ENCODE measurements at regions not wholly inside any gene's neighbourhood (a gene's known extent, or its start where the extent isn't known, plus 50 kb on each side); places are given as distances from the start of the nearest gene placed in this dataset.

DNA sequence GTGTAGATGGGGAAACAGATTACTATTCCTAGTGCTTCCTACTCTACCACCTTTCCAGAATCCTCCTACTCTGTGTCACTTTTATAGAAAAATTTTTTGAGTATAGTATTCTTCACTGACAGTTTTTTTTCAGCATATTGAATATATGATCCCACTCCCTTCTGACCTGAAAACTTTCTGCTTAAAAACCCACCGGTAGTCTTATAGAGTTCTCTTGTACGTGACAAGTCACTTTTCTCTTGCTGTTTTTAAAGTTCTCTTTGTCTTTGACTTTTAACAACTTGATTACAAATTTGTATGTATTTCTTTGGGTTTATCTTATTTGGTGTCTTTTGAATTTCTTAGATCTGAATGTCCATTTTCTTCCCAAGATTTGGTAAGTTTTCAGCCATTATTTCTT lies 133.6 kb upstream of the SLC38A2 start:
- no peak overlapping the region for H3K23ac ChIP-seq (ENCODE audit: low read length in 2 of 2)
- H3K4me1 ChIP-seq (ENCODE audit: control insufficient read depth, insufficient read depth, low read depth, low read length): no peaks in the 10 kb centered on the region
- H4K91ac ChIP-seq (ENCODE audit: low read length): no peak overlapping the region
- 100% methylated on average over 1 of the region's 2 CpGs for WGBS
- no peak for DNase-seq
- no peaks in the 10 kb centered on the region for H3K36me3 ChIP-seq (ENCODE audit: control insufficient read depth in 1 of 2, insufficient read depth in 2 of 2, low read depth in 1 of 2, low read length in 2 of 2)
- no peak overlapping the region for H2BK12ac ChIP-seq (ENCODE audit: low read length in 2 of 2)
- no peak overlapping the region for H2BK15ac ChIP-seq (ENCODE audit: low read depth, poor library complexity, severe bottlenecking)
- no peaks in the 10 kb centered on the region for H3K27me3 ChIP-seq (ENCODE audit: control insufficient read depth in 1 of 2, insufficient read depth in 1 of 2, low read length in 2 of 2)
- H3K14ac ChIP-seq (ENCODE audit: low read length in 2 of 2): no peak overlapping the region
- H3K79me1 ChIP-seq (replicated peaks; ENCODE audit: low read length, poor library complexity, severe bottlenecking): peaks cover 2% of the 10 kb centered on the region
- H2AFZ ChIP-seq (ENCODE audit: low read depth, low read length): no peak overlapping the region
- H3K4me2 ChIP-seq (ENCODE audit: low read length, poor library complexity, severe bottlenecking): no peak overlapping the region
- no peak overlapping the region for H3K4me3 ChIP-seq (ENCODE audit: insufficient read depth in 1 of 2, low read depth in 1 of 2, low read length in 2 of 2)
- no peak overlapping the region for H3K4ac ChIP-seq (ENCODE audit: low read depth in 1 of 2, low read length in 2 of 2)
- peaks cover 35% of the 10 kb centered on the region for H3K9me3 ChIP-seq (ENCODE audit: control insufficient read depth, low read length)
- no peak overlapping the region for H3K27ac ChIP-seq (ENCODE audit: low read length, poor library complexity, severe bottlenecking)
- no peak overlapping the region for H4K8ac ChIP-seq (ENCODE audit: low read length)
- H2AK5ac ChIP-seq (ENCODE audit: low read length, severe bottlenecking): no peak overlapping the region
- no peak overlapping the region for H2BK120ac ChIP-seq (ENCODE audit: low read depth, low read length)
- H3K18ac ChIP-seq (ENCODE audit: low read depth in 1 of 2, low read length in 2 of 2): no peak overlapping the region
- no peak overlapping the region for H2BK5ac ChIP-seq (ENCODE audit: low read depth, low read length, poor library complexity, severe bottlenecking)
- H3K9ac ChIP-seq (ENCODE audit: low read length): no peak overlapping the region

DNA sequence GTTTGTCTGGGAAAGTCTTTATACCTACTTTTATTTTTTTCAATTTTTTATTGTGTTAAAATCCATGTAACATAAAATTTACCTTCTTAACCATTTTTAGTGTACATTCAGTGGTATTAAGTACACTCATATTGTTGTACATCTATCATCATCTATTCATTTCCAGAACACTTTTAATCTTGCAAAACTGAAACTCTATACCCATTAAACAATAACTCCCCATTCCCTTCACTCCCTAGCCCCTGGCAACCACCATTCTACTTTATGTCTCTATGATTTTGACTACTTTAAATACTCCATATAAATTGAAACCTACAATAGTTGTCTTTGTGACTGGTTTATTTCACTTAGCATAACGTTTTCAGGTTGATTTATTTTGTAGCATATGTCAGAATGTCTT lies 131.9 kb upstream of the SLC38A2 start:
- Histone ChIP-seq H2BK120ac (ENCODE audit: low read depth, low read length) (no peak overlapping the region), H3K4ac (ENCODE audit: low read depth in 1 of 2, low read length in 2 of 2) (no peak overlapping the region), H3K36me3 (ENCODE audit: control insufficient read depth in 1 of 2, insufficient read depth in 2 of 2, low read depth in 1 of 2, low read length in 2 of 2) (no peaks in the 10 kb centered on the region), H3K4me3 (ENCODE audit: insufficient read depth in 1 of 2, low read depth in 1 of 2, low read length in 2 of 2) (no peak overlapping the region), H3K27ac (ENCODE audit: low read length, poor library complexity, severe bottlenecking) (no peak overlapping the region), H3K4me1 (ENCODE audit: control insufficient read depth, insufficient read depth, low read depth, low read length) (no peaks in the 10 kb centered on the region), H3K79me1 (replicated peaks; ENCODE audit: low read length, poor library complexity, severe bottlenecking) (no peaks in the 10 kb centered on the region), H3K18ac (ENCODE audit: low read depth in 1 of 2, low read length in 2 of 2) (no peak overlapping the region), H2AFZ (ENCODE audit: low read depth, low read length) (no peak overlapping the region), H3K4me2 (ENCODE audit: low read length, poor library complexity, severe bottlenecking) (no peak overlapping the region), H2BK5ac (ENCODE audit: low read depth, low read length, poor library complexity, severe bottlenecking) (no peak overlapping the region), H3K27me3 (ENCODE audit: control insufficient read depth in 1 of 2, insufficient read depth in 1 of 2, low read length in 2 of 2) (no peaks in the 10 kb centered on the region), H2BK12ac (ENCODE audit: low read length in 2 of 2) (no peak overlapping the region), H4K8ac (ENCODE audit: low read length) (no peak overlapping the region), H3K9ac (ENCODE audit: low read length) (no peak overlapping the region), H3K14ac (ENCODE audit: low read length in 2 of 2) (no peak overlapping the region), H3K23ac (ENCODE audit: low read length in 2 of 2) (no peak overlapping the region), H4K91ac (ENCODE audit: low read length) (no peak overlapping the region), H2AK5ac (ENCODE audit: low read length, severe bottlenecking) (no peak overlapping the region), H3K9me3 (ENCODE audit: control insufficient read depth, low read length) (peaks cover 43% of the 10 kb centered on the region), H2BK15ac (ENCODE audit: low read depth, poor library complexity, severe bottlenecking) (no peak overlapping the region)
- WGBS: no CpG with 5 or more reads among the region's 1 CpG
- no peak for DNase-seq

DNA sequence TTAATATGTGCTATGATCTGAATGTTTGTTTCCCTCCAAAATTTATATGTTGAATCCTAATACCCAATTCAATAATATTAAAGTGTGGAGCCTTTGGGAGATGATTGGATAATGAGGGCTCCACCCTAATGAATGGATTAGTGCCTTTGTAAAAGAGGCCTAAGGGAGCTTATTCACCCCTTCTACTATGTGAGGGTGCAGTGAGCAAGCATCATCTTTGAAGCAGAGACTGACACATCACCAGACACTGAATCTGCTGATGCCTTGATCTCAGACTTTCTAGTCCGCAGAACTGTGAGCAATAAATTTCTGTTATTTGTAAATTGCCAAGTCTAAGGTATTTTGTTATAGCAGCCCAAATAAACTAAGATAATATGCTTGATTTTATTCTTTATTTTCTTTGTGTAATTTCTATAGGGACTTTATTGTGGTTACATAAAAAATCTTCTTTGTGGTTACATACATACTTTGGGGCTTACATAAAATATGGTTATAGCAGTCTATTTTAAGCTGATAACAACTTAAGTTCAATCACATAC lies 131.1 kb upstream of the SLC38A2 start:
- Histone ChIP-seq H3K9ac (ENCODE audit: low read length) (no peak overlapping the region), H3K4me2 (ENCODE audit: low read length, poor library complexity, severe bottlenecking) (no peak overlapping the region), H2BK12ac (ENCODE audit: low read length in 2 of 2) (no peak overlapping the region), H3K27me3 (ENCODE audit: control insufficient read depth in 1 of 2, insufficient read depth in 1 of 2, low read length in 2 of 2) (no peaks in the 10 kb centered on the region), H3K4me3 (ENCODE audit: insufficient read depth in 1 of 2, low read depth in 1 of 2, low read length in 2 of 2) (no peak overlapping the region), H3K9me3 (ENCODE audit: control insufficient read depth, low read length) (peaks cover 43% of the 10 kb centered on the region), H2BK120ac (ENCODE audit: low read depth, low read length) (no peak overlapping the region), H3K18ac (ENCODE audit: low read depth in 1 of 2, low read length in 2 of 2) (no peak overlapping the region), H3K23ac (ENCODE audit: low read length in 2 of 2) (no peak overlapping the region), H4K8ac (ENCODE audit: low read length) (no peak overlapping the region), H3K79me1 (replicated peaks; ENCODE audit: low read length, poor library complexity, severe bottlenecking) (no peaks in the 10 kb centered on the region), H3K14ac (ENCODE audit: low read length in 2 of 2) (no peak overlapping the region), H2AFZ (ENCODE audit: low read depth, low read length) (no peak overlapping the region), H4K91ac (ENCODE audit: low read length) (no peak overlapping the region), H3K27ac (ENCODE audit: low read length, poor library complexity, severe bottlenecking) (no peak overlapping the region), H3K36me3 (ENCODE audit: control insufficient read depth in 1 of 2, insufficient read depth in 2 of 2, low read depth in 1 of 2, low read length in 2 of 2) (no peaks in the 10 kb centered on the region), H3K4me1 (ENCODE audit: control insufficient read depth, insufficient read depth, low read depth, low read length) (no peaks in the 10 kb centered on the region), H2BK5ac (ENCODE audit: low read depth, low read length, poor library complexity, severe bottlenecking) (no peak overlapping the region), H2AK5ac (ENCODE audit: low read length, severe bottlenecking) (no peak overlapping the region), H2BK15ac (ENCODE audit: low read depth, poor library complexity, severe bottlenecking) (no peak overlapping the region), H3K4ac (ENCODE audit: low read depth in 1 of 2, low read length in 2 of 2) (no peak overlapping the region)
- no CpG with 5 or more reads among the region's 1 CpG for WGBS
- no peak for DNase-seq

DNA sequence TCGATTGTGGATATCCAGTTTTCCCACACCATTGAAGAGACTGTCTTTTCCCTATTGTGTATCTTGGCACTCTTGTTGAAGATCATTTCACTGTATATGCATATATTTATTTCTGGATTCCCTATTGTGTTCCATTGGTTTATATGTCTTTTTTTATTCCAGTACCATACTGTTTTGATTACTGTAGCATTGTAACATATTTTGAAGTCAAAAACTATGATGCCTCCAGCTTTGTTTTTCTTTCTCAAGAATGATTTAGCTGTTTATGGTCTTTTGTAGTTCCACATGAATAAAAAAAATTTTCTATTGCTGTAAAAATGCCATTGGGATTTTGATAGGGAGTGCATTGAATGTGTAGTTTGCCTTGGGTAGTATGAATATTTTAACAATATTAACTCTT lies 128.1 kb upstream of the SLC38A2 start:
- H3K4me1 ChIP-seq (ENCODE audit: control insufficient read depth, insufficient read depth, low read depth, low read length): peaks cover 3% of the 10 kb centered on the region
- H3K79me1 ChIP-seq (replicated peaks; ENCODE audit: low read length, poor library complexity, severe bottlenecking): peaks cover 1% of the 10 kb centered on the region
- H3K4me2 ChIP-seq (ENCODE audit: low read length, poor library complexity, severe bottlenecking): no peak overlapping the region
- no peak overlapping the region for H3K4ac ChIP-seq (ENCODE audit: low read depth in 1 of 2, low read length in 2 of 2)
- H3K27ac ChIP-seq (ENCODE audit: low read length, poor library complexity, severe bottlenecking): no peak overlapping the region
- H3K18ac ChIP-seq (ENCODE audit: low read depth in 1 of 2, low read length in 2 of 2): no peak overlapping the region
- H2AFZ ChIP-seq (ENCODE audit: low read depth, low read length): no peak overlapping the region
- no peak overlapping the region for H2BK15ac ChIP-seq (ENCODE audit: low read depth, poor library complexity, severe bottlenecking)
- no peak overlapping the region for H2BK12ac ChIP-seq (ENCODE audit: low read length in 2 of 2)
- no peak overlapping the region for H3K4me3 ChIP-seq (ENCODE audit: insufficient read depth in 1 of 2, low read depth in 1 of 2, low read length in 2 of 2)
- H3K27me3 ChIP-seq (ENCODE audit: control insufficient read depth in 1 of 2, insufficient read depth in 1 of 2, low read length in 2 of 2): no peaks in the 10 kb centered on the region
- DNase-seq: no peak
- no peak overlapping the region for H3K14ac ChIP-seq (ENCODE audit: low read length in 2 of 2)
- no peak overlapping the region for H3K9ac ChIP-seq (ENCODE audit: low read length)
- no peak overlapping the region for H2AK5ac ChIP-seq (ENCODE audit: low read length, severe bottlenecking)
- H3K36me3 ChIP-seq (ENCODE audit: control insufficient read depth in 1 of 2, insufficient read depth in 2 of 2, low read depth in 1 of 2, low read length in 2 of 2): no peaks in the 10 kb centered on the region
- no peak overlapping the region for H4K8ac ChIP-seq (ENCODE audit: low read length)
- H3K23ac ChIP-seq (ENCODE audit: low read length in 2 of 2): no peak overlapping the region
- 80% methylated on average over 1 of the region's 1 CpG for WGBS
- H3K9me3 ChIP-seq (ENCODE audit: control insufficient read depth, low read length): peaks cover 36% of the 10 kb centered on the region
- H2BK5ac ChIP-seq (ENCODE audit: low read depth, low read length, poor library complexity, severe bottlenecking): no peak overlapping the region
- no peak overlapping the region for H2BK120ac ChIP-seq (ENCODE audit: low read depth, low read length)
- no peak overlapping the region for H4K91ac ChIP-seq (ENCODE audit: low read length)
